CD4-positive, CD25-positive, alpha-beta regulatory T cell (primary cell): ENCODE measurements at regions not wholly inside any gene's neighbourhood (a gene's known extent, or its start where the extent isn't known, plus 50 kb on each side); places are given as distances from the start of the nearest gene placed in this dataset.
"Not testable (repeated sequence)": the region's sequence is repeated elsewhere in the genome, so short reads cannot be mapped to it uniquely, and the experiment has no call there.

ENCODE experiments used
- ATAC-seq, 2 donors: fragments of 150-1000 bp; cut with Tn5 transposase; one replicate each; pipeline ENCODE4 v1.10.0; 2021; ENCODE audit warnings: low read depth in 2 of 2, moderate number of reproducible peaks in 2 of 2, moderate library complexity in 1 of 2
- DNase-seq, 3 donors: peaks; one replicate each; pipeline versions ENCODE4 v3.0.0 to v3.0.0-alpha.2; 2012 to 2022; ENCODE audit warnings: mixed read lengths in 1 of 3
- H3K27ac ChIP-seq: one replicate; pipeline ENCODE4 v1.7.0; 2013; ENCODE audit warnings: mild to moderate bottlenecking, low read length; ENCODE audit not compliant: insufficient read depth, poor library complexity, severe bottlenecking
- H3K27me3 ChIP-seq: one replicate; pipeline ENCODE4 v1.7.0; 2013; ENCODE audit warnings: low read length; ENCODE audit not compliant: control insufficient read depth, insufficient read depth
- H3K36me3 ChIP-seq: one replicate; pipeline ENCODE4 v1.7.0; 2013; ENCODE audit warnings: mild to moderate bottlenecking, low read length, moderate library complexity; ENCODE audit not compliant: control insufficient read depth, insufficient read depth
- H3K4me1 ChIP-seq: 2 replicates; pipeline ENCODE4 v1.7.0; 2013; ENCODE audit warnings: mild to moderate bottlenecking, low read length; ENCODE audit not compliant: insufficient read depth, control insufficient read depth, poor library complexity, severe bottlenecking
- H3K4me3 ChIP-seq: one replicate; pipeline ENCODE4 v1.7.0; 2013; ENCODE audit warnings: low read depth, mild to moderate bottlenecking, low read length, moderate library complexity
- H3K9me3 ChIP-seq, 2 experiments: 1 replicate in 1 of 2; 2 replicates in 1 of 2; pipeline ENCODE4 v1.7.0; 2013; ENCODE audit warnings: low read length in 2 of 2, mild to moderate bottlenecking in 1 of 2, moderate library complexity in 1 of 2; ENCODE audit not compliant: control insufficient read depth in 2 of 2
- H3K27ac Mint-ChIP-seq, 3 donors: one replicate each; pipeline ENCODE4 v1.8.0; 2020 to 2022; ENCODE audit warnings: mild to moderate bottlenecking in 3 of 3, mixed read lengths in 3 of 3, moderate library complexity in 2 of 3
- H3K27me3 Mint-ChIP-seq: one replicate; pipeline ENCODE4 v1.8.0; 2022; ENCODE audit warnings: mild to moderate bottlenecking, mixed read lengths
- H3K36me3 Mint-ChIP-seq: one replicate; pipeline ENCODE4 v1.8.0; 2020; ENCODE audit warnings: mixed read lengths
- H3K4me1 Mint-ChIP-seq, 4 donors: one replicate each; pipeline ENCODE4 v1.8.0; 2020 to 2022; ENCODE audit warnings: mixed read lengths in 4 of 4, mild to moderate bottlenecking in 1 of 4
- H3K4me3 Mint-ChIP-seq, 4 donors: one replicate each; pipeline ENCODE4 v1.8.0; 2020 to 2022; ENCODE audit warnings: mild to moderate bottlenecking in 4 of 4, mixed read lengths in 4 of 4, moderate library complexity in 3 of 4
- H3K9me3 Mint-ChIP-seq, 7 donors: one replicate each; pipeline ENCODE4 v1.8.0; 2020 to 2022; ENCODE audit warnings: mixed read lengths in 7 of 7, mild to moderate bottlenecking in 3 of 7, moderate library complexity in 2 of 7

- Histone ChIP-seq H3K4me1 (no peaks in the 10 kb centered on the region), H3K27ac (no peak overlapping the region), H3K27me3 (peaks cover 6% of the 10 kb centered on the region), H3K4me3 (no peak overlapping the region), H3K9me3 (no peaks in the 10 kb centered on the region), H3K36me3 (no peaks in the 10 kb centered on the region)
- Mint-ChIP-seq H3K4me1 (no peaks in the 10 kb centered on the region), H3K9me3 (peaks cover 0 to 1% (median 0%) of the 10 kb centered on the region in 7 donors), H3K36me3 (no peaks in the 10 kb centered on the region), H3K4me3 (no peak overlapping the region), H3K27ac (peak overlapping the region in 1 of 3 donors; percentile 43), H3K27me3 (no peaks in the 10 kb centered on the region)
- ATAC-seq = no peak
- no peak for DNase-seq
Observed at GRCh38 chr14:101289230-101289690, 272.0 kb upstream of the DIO3 start.

GRCh38 chr14:101289911-101290310, 271.4 kb upstream of the DIO3 start:
- no peak for DNase-seq
- Mint-ChIP-seq H3K4me3 (no peak overlapping the region), H3K27ac (no peak overlapping the region), H3K27me3 (no peaks in the 10 kb centered on the region), H3K4me1 (no peaks in the 10 kb centered on the region), H3K36me3 (no peaks in the 10 kb centered on the region), H3K9me3 (peaks cover 0 to 4% (median 0%) of the 10 kb centered on the region in 7 donors)
- peaks cover 6% of the 10 kb centered on the region for H3K27me3 ChIP-seq
- no peaks in the 10 kb centered on the region for H3K9me3 ChIP-seq
- no peak overlapping the region for H3K4me3 ChIP-seq
- no peaks in the 10 kb centered on the region for H3K4me1 ChIP-seq
- H3K36me3 ChIP-seq = no peaks in the 10 kb centered on the region
- no peak overlapping the region for H3K27ac ChIP-seq
- no peak for ATAC-seq

GRCh38 chr14:101290611-101291010, 270.7 kb upstream of the DIO3 start:
- H3K4me1 Mint-ChIP-seq = no peaks in the 10 kb centered on the region
- H3K27ac ChIP-seq = no peak overlapping the region
- no peaks in the 10 kb centered on the region for H3K36me3 ChIP-seq
- no peak overlapping the region for H3K4me3 Mint-ChIP-seq
- H3K27me3 ChIP-seq = peaks cover 6% of the 10 kb centered on the region
- no peaks in the 10 kb centered on the region for H3K36me3 Mint-ChIP-seq
- ATAC-seq = no peak
- H3K27me3 Mint-ChIP-seq = no peaks in the 10 kb centered on the region
- no peak for DNase-seq
- no peak overlapping the region for H3K4me3 ChIP-seq
- no peak overlapping the region for H3K27ac Mint-ChIP-seq
- H3K9me3 Mint-ChIP-seq = peaks cover 0 to 5% (median 0%) of the 10 kb centered on the region in 7 donors
- no peaks in the 10 kb centered on the region for H3K4me1 ChIP-seq
- H3K9me3 ChIP-seq = no peaks in the 10 kb centered on the region

DNA sequence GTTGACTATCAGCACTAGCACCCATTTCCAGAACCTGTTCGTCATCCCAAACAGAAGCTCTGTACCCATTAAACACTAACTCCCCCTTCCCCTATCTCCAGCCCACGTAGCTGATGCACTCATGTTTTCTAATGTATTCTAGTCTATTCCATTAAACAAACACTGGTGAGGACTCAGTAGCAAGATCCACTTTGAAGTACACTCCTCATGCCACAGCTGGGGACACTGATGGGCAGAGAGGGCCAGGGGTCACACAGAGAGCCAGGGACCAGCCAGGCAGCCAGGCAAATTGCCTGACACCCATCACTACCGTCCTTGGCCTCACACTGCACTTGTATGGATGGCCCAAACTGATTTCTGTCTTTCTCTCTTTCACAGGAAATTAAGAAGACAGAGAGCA, 269.9 kb upstream of the DIO3 start:
- Histone ChIP-seq H3K27ac (no peak overlapping the region), H3K27me3 (peaks cover 6% of the 10 kb centered on the region), H3K36me3 (no peaks in the 10 kb centered on the region), H3K4me3 (no peak overlapping the region), H3K4me1 (no peaks in the 10 kb centered on the region), H3K9me3 (no peaks in the 10 kb centered on the region)
- no peak for DNase-seq
- ATAC-seq = no peak
- Mint-ChIP-seq H3K27ac (no peak overlapping the region), H3K9me3 (peaks cover 0 to 10% (median 3%) of the 10 kb centered on the region in 7 donors), H3K4me1 (no peaks in the 10 kb centered on the region), H3K4me3 (no peak overlapping the region), H3K36me3 (no peaks in the 10 kb centered on the region), H3K27me3 (peaks cover 2% of the 10 kb centered on the region)

- Histone ChIP-seq H3K36me3 (no peaks in the 10 kb centered on the region), H3K4me1 (no peaks in the 10 kb centered on the region), H3K27ac (no peak overlapping the region), H3K4me3 (no peak overlapping the region), H3K9me3 (peaks cover 5 to 6% of the 10 kb centered on the region in 2 experiments), H3K27me3 (peaks cover 6% of the 10 kb centered on the region)
- no peak for ATAC-seq
- H3K4me1 Mint-ChIP-seq = no peaks in the 10 kb centered on the region
- no peak overlapping the region for H3K27ac Mint-ChIP-seq
- peaks cover 4% of the 10 kb centered on the region for H3K27me3 Mint-ChIP-seq
- peaks cover 0 to 11% (median 6%) of the 10 kb centered on the region in 7 donors for H3K9me3 Mint-ChIP-seq
- H3K36me3 Mint-ChIP-seq = no peaks in the 10 kb centered on the region
- no peak overlapping the region for H3K4me3 Mint-ChIP-seq
- no peak for DNase-seq
Observed at GRCh38 chr14:101292448-101292847, 268.8 kb upstream of the DIO3 start.

GRCh38 chr14:101293605-101294004, 267.7 kb upstream of the DIO3 start:
- Histone ChIP-seq H3K9me3 (peaks cover 5 to 11% of the 10 kb centered on the region in 2 experiments), H3K4me1 (no peaks in the 10 kb centered on the region), H3K27ac (no peak overlapping the region), H3K36me3 (no peaks in the 10 kb centered on the region), H3K27me3 (peaks cover 7% of the 10 kb centered on the region), H3K4me3 (no peak overlapping the region)
- Mint-ChIP-seq H3K4me3 (no peak overlapping the region), H3K9me3 (peaks cover 0 to 11% (median 6%) of the 10 kb centered on the region in 7 donors), H3K36me3 (no peaks in the 10 kb centered on the region), H3K4me1 (no peaks in the 10 kb centered on the region), H3K27ac (no peak overlapping the region), H3K27me3 (peaks cover 7% of the 10 kb centered on the region)
- no peak for DNase-seq
- no peak for ATAC-seq

DNA sequence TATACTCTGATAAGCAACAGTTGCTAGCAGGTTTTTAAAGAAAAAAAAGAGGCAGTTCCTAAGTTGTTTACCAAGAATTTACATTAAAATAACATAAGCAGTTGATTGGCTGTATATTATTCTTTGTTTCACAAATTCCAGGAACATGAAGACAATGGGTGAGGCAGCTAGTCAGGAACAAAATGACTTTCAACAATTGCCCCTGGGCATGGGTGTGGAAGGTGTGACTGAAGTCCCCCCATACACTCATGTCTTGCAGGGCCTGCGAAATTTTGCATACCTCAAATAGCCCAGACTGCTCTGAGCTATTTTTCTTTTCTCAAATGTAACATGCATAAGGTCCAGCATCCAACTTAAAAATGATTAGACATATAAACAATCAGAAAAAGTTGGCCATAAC, 267.2 kb upstream of the DIO3 start:
- Mint-ChIP-seq H3K9me3 (peaks cover 0 to 11% (median 6%) of the 10 kb centered on the region in 7 donors), H3K36me3 (no peaks in the 10 kb centered on the region), H3K27ac (no peak overlapping the region), H3K27me3 (peaks cover 7% of the 10 kb centered on the region), H3K4me3 (no peak overlapping the region), H3K4me1 (no peaks in the 10 kb centered on the region)
- Histone ChIP-seq H3K27ac (no peak overlapping the region), H3K4me1 (no peaks in the 10 kb centered on the region), H3K27me3 (peaks cover 7% of the 10 kb centered on the region), H3K9me3 (peaks cover 5 to 11% of the 10 kb centered on the region in 2 experiments), H3K4me3 (no peak overlapping the region), H3K36me3 (no peaks in the 10 kb centered on the region)
- DNase-seq = no peak
- no peak for ATAC-seq

GRCh38 chr14:101299781-101300180, 261.5 kb upstream of the DIO3 start:
- peaks cover 0 to 11% (median 6%) of the 10 kb centered on the region in 7 donors for H3K9me3 Mint-ChIP-seq
- not testable (repeated sequence) for DNase-seq, H3K36me3 Mint-ChIP-seq, H3K4me3 ChIP-seq, H3K27me3 ChIP-seq, H3K4me3 Mint-ChIP-seq, H3K27ac Mint-ChIP-seq, ATAC-seq, H3K36me3 ChIP-seq, H3K27me3 Mint-ChIP-seq, H3K27ac ChIP-seq, H3K4me1 Mint-ChIP-seq, H3K4me1 ChIP-seq
- peaks cover 5 to 11% of the 10 kb centered on the region in 2 experiments for H3K9me3 ChIP-seq
